ENCODE measurements at regions not wholly inside any gene's neighbourhood (a gene's known extent, or its start where the extent isn't known, plus 50 kb on each side); places are given as distances from the start of the nearest gene placed in this dataset.

DNA sequence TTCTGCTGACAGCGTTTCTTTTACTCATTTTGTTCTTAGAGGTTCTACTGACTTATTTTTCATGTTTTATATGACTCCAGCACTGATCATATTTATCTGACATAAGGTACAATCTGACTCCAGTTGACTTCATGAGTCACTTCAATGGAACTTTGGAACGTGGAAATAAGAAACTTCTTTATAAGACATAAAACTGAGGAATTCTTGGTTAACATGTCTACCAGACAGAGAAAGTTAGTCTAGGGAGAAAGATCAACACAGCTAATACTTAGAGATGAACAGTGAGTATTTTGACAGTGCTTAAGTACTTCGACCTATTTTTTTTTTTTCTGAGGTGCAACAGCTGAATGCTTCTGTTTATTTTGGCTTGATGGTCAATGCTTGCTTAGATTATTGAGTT, 679.5 kb downstream of the KCNJ2 start:
- TF ChIP-seq POLR2A (IDR thresholded peaks at IDR 0.05; ENCODE audit: low read depth, low read length) (no peak), MXI1 (IDR thresholded peaks at IDR 0.05; ENCODE audit: borderline replicate concordance, low read depth, low read length) (no peak), MAFK (IDR thresholded peaks at IDR 0.05; ENCODE audit: low read depth, low read length) (no peak), RAD21 (IDR thresholded peaks at IDR 0.05; ENCODE audit: low read length) (no peak), RCOR1 (IDR thresholded peaks at IDR 0.05; ENCODE audit: insufficient replicate concordance, low read length) (no peak), CEBPB (IDR thresholded peaks at IDR 0.05; ENCODE audit: low read depth, low read length) (no peak)
- TF ChIP-seq, protein P1, sequence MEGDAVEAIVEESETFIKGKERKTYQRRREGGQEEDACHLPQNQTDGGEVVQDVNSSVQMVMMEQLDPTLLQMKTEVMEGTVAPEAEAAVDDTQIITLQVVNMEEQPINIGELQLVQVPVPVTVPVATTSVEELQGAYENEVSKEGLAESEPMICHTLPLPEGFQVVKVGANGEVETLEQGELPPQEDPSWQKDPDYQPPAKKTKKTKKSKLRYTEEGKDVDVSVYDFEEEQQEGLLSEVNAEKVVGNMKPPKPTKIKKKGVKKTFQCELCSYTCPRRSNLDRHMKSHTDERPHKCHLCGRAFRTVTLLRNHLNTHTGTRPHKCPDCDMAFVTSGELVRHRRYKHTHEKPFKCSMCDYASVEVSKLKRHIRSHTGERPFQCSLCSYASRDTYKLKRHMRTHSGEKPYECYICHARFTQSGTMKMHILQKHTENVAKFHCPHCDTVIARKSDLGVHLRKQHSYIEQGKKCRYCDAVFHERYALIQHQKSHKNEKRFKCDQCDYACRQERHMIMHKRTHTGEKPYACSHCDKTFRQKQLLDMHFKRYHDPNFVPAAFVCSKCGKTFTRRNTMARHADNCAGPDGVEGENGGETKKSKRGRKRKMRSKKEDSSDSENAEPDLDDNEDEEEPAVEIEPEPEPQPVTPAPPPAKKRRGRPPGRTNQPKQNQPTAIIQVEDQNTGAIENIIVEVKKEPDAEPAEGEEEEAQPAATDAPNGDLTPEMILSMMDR (conservative IDR thresholded peaks at IDR 0.05; ENCODE audit: low read depth, low read length) = no peak

Measured in IMR-90 (cell line).